HepG2 (cell line): ENCODE measurements at regions not wholly inside any gene's neighbourhood (a gene's known extent, or its start where the extent isn't known, plus 50 kb on each side); places are given as distances from the start of the nearest gene placed in this dataset.

Source experiments
- GTF2F1 ChIP-seq: fragments of 150-350 bp; IDR thresholded peaks from 2 replicates; pipeline ENCODE4 v1.6.1; 2014; ENCODE audit warnings: low read length
- HOXA7 ChIP-seq: sonication (generic); formaldehyde crosslinking; IDR thresholded peaks from 2 replicates; pipeline ENCODE4 v1.8.1; 2022; ENCODE audit warnings: mild to moderate bottlenecking, missing genetic modification reagents, moderate library complexity
- USF2 ChIP-seq, 2 experiments: sonication (generic) in 1 of 2; formaldehyde crosslinking in 1 of 2; IDR thresholded peaks; 2 replicates each; pipeline versions ENCODE4 v1.5.1 to v1.6.1; 2011 to 2020; ENCODE audit warnings: borderline replicate concordance in 1 of 2, low read depth in 1 of 2, low read length in 1 of 2, mild to moderate bottlenecking in 1 of 2, missing genetic modification reagents in 1 of 2, moderate library complexity in 1 of 2
- ZNF367 ChIP-seq: sonication (generic); formaldehyde crosslinking; IDR thresholded peaks from 2 replicates; pipeline ENCODE4 v1.4.0; 2020; ENCODE audit warnings: missing genetic modification reagents, borderline replicate concordance

- no peak for TF ChIP-seq USF2 (IDR thresholded peaks at IDR 0.05; ENCODE audit: low read depth, low read length)
- TF ChIP-seq USF2 (CRISPR knock-in tag; IDR thresholded peaks at IDR 0.05; ENCODE audit: borderline replicate concordance): no peak
- no peak for TF ChIP-seq GTF2F1
- no peak for TF ChIP-seq HOXA7
- TF ChIP-seq ZNF367 (CRISPR knock-in tag): no peak
These were observed 366.9 kb downstream of the DMRTA1 start for GRCh38 chr9:22813529-22813928.
